ENCODE measurements at regions not wholly inside any gene's neighbourhood (a gene's known extent, or its start where the extent isn't known, plus 50 kb on each side); places are given as distances from the start of the nearest gene placed in this dataset.
"Not testable (repeated sequence)": the region's sequence is repeated elsewhere in the genome, so short reads cannot be mapped to it uniquely, and the experiment has no call there.

GRCh38 chr9:18275313-18275990 is 198.5 kb upstream of the ADAMTSL1 start:
- H3K4me3 ChIP-seq (ENCODE audit: low read depth, low read length): no peak overlapping the region
- TF ChIP-seq, protein P1, sequence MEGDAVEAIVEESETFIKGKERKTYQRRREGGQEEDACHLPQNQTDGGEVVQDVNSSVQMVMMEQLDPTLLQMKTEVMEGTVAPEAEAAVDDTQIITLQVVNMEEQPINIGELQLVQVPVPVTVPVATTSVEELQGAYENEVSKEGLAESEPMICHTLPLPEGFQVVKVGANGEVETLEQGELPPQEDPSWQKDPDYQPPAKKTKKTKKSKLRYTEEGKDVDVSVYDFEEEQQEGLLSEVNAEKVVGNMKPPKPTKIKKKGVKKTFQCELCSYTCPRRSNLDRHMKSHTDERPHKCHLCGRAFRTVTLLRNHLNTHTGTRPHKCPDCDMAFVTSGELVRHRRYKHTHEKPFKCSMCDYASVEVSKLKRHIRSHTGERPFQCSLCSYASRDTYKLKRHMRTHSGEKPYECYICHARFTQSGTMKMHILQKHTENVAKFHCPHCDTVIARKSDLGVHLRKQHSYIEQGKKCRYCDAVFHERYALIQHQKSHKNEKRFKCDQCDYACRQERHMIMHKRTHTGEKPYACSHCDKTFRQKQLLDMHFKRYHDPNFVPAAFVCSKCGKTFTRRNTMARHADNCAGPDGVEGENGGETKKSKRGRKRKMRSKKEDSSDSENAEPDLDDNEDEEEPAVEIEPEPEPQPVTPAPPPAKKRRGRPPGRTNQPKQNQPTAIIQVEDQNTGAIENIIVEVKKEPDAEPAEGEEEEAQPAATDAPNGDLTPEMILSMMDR (IDR thresholded peaks at IDR 0.05; ENCODE audit: low read depth, low read length, missing control alignments): no peak
- no peak for DNase-seq (ENCODE audit: low read depth)

GRCh38 chr9:18281291-18281690 is 192.7 kb upstream of the ADAMTSL1 start:
- no peak overlapping the region for H3K4me3 ChIP-seq (ENCODE audit: low read depth, low read length)
- TF ChIP-seq, protein P1 (IDR thresholded peaks at IDR 0.05; ENCODE audit: low read depth, low read length, missing control alignments): no peak
- no peak for DNase-seq (ENCODE audit: low read depth)

DNA sequence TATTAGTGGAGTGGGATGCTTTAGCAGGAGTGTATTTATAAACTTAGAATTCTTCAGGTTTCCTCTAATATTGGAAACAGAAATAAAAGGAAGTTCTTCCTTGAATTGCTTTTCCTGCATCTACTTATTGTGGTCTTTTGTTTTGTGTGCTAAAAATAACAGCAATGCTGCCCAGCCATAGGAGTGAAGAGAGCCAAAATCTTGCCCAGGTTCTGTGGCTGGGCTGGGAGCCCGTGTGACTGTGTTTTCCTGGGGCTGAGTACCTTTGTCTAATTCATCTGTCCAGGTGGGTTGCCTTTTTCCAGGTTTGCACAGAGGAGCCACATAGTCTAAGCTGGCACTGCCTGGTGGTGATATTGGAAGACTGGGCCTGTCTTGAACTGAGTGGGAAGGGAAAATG is 179.7 kb upstream of the ADAMTSL1 start:
- TF ChIP-seq, protein P1 (IDR thresholded peaks at IDR 0.05; ENCODE audit: low read depth, low read length, missing control alignments): no peak
- no peak for DNase-seq (ENCODE audit: low read depth)
- H3K4me3 ChIP-seq (ENCODE audit: low read depth, low read length): no peak overlapping the region

DNA sequence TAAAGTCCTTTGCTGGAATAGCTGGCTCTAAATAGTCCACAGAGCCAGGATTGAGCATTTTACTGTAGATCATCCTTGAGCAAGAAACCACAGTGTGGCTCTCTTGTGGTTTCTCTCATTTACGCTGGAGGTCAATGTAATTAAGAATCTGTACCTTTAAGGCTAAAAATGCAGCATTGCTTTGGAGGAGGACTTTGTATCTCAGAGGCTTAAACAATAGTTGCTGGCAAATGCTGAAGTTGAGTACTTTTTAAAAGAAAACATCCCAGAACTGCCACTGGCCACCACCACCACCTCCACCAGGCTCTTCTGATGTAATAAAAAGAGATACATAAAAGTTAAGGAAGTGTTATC is 177.3 kb upstream of the ADAMTSL1 start:
- TF ChIP-seq, protein P1 (IDR thresholded peaks at IDR 0.05; ENCODE audit: low read depth, low read length, missing control alignments): no peak
- H3K4me3 ChIP-seq (ENCODE audit: low read depth, low read length): no peak overlapping the region
- no peak for DNase-seq (ENCODE audit: low read depth)

- no peak overlapping the region for H3K4me3 ChIP-seq (ENCODE audit: low read depth, low read length)
- no peak for DNase-seq (ENCODE audit: low read depth)
Measured at GRCh38 chr9:18297056-18297841, 176.7 kb upstream of the ADAMTSL1 start.

GRCh38 chr9:18299449-18299848 is 174.5 kb upstream of the ADAMTSL1 start:
- TF ChIP-seq, protein P1 (IDR thresholded peaks at IDR 0.05; ENCODE audit: low read depth, low read length, missing control alignments): no peak
- no peak overlapping the region for H3K4me3 ChIP-seq (ENCODE audit: low read depth, low read length)
- DNase-seq (ENCODE audit: low read depth): no peak

More at GRCh38 chr9:18297056-18297841, 176.7 kb upstream of the ADAMTSL1 start:
- TF ChIP-seq, protein P1 (IDR thresholded peaks at IDR 0.05; ENCODE audit: low read depth, low read length, missing control alignments): no peak

DNA sequence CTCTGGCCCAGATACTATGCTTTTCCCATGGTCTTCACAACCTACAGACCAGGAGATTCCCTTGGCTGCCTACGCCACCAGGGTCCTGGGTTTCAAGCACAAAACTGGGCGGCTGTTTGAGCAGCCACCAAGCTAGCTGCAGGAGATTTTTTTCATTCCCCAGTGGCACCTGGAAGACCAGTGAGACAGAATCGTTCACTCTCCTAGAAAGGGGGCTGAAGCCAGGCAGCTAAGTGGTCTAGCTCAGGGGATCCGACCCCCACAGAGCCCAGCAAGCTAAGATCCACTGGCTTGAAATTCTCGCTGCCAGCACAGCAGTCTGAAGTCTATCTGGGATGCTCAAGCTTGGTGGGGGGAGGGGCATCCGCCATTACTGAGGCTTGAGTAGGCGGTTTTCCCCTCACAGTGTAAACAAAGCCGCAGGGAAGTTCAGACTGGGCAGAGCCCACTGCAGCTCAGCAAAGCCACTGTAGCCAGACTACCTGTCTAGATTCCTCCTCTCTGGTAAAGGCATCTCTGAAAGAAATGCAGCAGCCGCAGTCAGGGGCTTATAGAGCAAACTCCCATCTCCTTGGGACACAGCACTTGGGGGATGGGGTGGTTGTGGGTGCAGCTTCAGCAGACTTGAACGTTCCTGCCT is 168.7 kb upstream of the ADAMTSL1 start:
- DNase-seq (ENCODE audit: low read depth); H3K4me3 ChIP-seq (ENCODE audit: low read depth, low read length): not testable (repeated sequence)
